Jurkat, Clone E6-1 (cell line): ENCODE measurements at regions not wholly inside any gene's neighbourhood (a gene's known extent, or its start where the extent isn't known, plus 50 kb on each side); places are given as distances from the start of the nearest gene placed in this dataset.
A peak's percentile ranks its signal among the peaks of the same experiment; 100 is the strongest.
"Not testable (repeated sequence)": the region's sequence is repeated elsewhere in the genome, so short reads cannot be mapped to it uniquely, and the experiment has no call there.

ENCODE experiments used
- DNase-seq: peaks from one replicate; pipeline ENCODE4 v3.0.0-alpha.2; 2011; ENCODE audit warnings: low read depth, low spot score
- H3K4me3 ChIP-seq: 2 replicates; pipeline ENCODE4 v1.5.1; 2011; ENCODE audit warnings: mild to moderate bottlenecking, low read length, control low read depth, moderate library complexity

DNA sequence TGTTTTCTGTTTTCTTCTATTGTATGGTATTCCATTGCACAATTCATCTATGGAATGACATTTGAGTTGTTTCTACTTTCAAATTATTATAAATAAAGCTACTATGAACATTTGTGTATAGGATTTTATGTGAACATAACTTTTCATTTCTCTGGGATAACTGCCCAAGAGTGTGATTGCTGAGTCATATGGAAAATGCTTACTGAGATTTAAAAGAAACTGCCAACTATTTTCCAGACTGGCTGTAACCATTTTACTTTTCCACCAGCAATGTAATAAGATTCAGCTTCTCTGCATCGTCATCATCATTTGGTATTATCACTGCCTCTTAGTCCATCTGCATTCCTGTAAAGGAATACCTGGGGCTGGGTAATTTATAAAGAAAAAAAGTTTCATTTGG is 779.6 kb upstream of the PRMT6 start:
- no peak overlapping the region for H3K4me3 ChIP-seq
- DNase-seq = no peak

DNA sequence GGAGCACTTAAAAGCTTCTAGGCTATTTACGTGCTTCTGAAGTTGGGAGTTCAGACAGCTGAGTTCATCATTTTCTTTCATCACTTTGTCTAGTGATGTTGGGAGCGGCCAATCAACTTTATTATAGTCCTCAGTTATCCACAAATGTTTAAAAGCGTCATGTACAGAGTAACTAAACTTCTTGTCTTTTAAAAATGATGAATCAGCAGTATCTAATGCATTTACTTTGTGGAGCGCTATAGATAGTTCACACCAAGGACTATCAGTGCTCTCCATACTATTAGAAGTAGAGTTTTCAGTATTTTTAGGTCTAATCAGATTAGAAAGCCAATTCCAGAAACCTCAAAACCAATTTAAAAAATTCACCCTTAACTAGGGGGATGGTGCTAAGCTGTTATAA is 778.7 kb upstream of the PRMT6 start:
- no peak overlapping the region for H3K4me3 ChIP-seq
- no peak for DNase-seq

DNA sequence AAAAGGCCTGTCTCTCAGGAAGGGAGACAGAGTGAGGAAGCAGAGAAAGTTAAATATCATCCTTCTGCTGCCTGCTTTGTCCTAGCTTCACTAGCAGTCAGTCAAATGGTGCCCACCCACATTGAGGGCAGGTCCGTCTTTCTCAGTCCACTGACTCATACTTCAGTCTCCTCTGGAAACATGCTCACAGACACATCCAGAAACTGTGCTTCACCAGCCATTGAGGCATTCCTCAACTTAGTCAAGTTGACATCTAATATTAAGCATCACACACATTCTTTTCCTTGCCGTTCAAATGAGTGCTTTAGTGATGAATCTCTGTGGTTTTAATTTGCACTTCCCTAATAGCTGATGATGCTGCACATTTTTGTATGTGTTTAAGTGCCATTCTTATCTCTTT is 777.8 kb upstream of the PRMT6 start:
- DNase-seq = no peak
- H3K4me3 ChIP-seq = no peak overlapping the region

DNA sequence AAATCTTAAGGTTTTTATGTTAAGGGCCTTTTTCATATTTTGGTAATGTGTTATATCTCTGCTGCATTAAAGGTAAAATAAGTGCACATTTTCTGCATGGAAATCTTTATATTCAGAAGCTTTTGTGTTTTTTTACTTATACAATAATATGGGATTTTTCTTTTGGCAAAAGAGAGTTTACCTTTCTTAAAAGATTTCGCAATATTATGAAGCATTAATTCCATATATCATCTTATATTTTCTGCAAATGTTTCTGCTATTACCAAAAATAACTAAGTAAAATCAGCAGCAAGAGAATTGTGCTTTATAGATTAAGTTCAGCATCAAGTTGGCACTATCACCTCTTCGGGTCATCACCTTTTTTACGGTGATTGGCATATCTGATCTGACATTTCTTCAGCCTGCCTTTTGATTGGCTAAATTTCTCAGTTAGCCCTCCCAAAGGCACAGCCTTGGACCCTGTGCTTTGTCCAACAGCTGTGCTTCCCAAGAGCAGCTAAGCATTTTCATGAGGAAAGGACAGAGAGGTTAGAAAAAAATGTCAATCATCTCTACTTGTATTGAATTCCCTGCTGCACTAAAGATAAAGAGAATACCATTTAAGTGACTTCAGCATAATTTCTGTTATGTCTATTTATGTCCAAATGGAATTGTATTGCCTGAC is 767.1 kb upstream of the PRMT6 start:
- DNase-seq = no peak
- no peak overlapping the region for H3K4me3 ChIP-seq

DNA sequence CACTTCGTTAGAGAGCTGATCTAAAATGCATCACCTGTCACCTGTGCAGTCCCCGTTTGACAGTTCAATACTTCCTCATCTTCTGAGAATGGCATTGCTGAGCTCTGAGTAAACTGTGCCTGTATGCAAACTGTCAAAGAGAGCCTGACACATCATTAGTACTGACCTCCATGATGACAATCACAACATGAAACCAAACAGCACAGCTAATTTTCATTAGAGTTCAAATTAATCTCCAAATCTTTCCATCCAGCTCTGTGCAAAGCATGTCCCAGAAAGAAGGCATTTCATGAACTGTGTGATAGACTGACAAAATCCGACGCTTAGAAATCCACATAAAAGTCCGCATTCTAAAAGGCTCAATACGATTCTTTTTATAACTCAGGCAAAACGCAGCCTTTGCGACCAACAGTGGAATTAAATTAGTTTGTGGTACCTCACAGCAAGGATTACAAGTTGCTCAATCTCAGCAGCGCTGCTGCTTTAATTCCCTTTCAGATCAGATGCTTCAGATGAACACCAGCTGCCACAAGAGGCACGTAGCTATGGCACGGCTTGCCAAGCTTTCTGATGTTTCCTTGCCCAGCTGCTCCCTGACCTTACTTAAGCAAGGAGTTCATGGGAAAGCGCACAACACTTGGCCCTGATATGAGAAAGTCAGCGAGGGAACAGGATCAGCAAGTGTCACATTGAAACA is 765.5 kb upstream of the PRMT6 start:
- no peak overlapping the region for H3K4me3 ChIP-seq
- no peak for DNase-seq

GRCh38 chr1:106292130-106292529 is 764.3 kb upstream of the PRMT6 start:
- DNase-seq = no peak
- no peak overlapping the region for H3K4me3 ChIP-seq

GRCh38 chr1:106296431-106296830 is 760.0 kb upstream of the PRMT6 start:
- no peak for DNase-seq
- H3K4me3 ChIP-seq = no peak overlapping the region

GRCh38 chr1:106304106-106304505 is 752.4 kb upstream of the PRMT6 start:
- no peak overlapping the region for H3K4me3 ChIP-seq
- DNase-seq = no peak

DNA sequence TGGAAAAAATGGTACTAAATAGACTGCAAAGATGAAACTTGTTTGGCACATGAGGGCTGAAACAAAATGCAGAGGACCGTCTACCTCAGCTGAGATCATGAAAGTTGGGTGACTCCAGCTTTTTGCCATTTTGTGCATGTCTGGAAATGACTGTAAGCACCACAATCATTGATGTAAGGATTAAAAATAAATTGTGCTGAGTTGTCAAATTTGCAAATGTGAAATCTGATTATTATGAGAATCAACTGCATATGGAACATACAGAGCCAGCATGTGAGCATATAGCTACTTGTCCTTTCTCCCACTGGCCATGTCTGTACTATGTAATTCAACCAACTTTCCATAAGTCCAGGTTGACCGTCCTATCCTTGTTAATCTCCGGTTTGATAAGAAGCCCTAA is 736.9 kb upstream of the PRMT6 start:
- H3K4me3 ChIP-seq = no peak overlapping the region
- DNase-seq = no peak

DNA sequence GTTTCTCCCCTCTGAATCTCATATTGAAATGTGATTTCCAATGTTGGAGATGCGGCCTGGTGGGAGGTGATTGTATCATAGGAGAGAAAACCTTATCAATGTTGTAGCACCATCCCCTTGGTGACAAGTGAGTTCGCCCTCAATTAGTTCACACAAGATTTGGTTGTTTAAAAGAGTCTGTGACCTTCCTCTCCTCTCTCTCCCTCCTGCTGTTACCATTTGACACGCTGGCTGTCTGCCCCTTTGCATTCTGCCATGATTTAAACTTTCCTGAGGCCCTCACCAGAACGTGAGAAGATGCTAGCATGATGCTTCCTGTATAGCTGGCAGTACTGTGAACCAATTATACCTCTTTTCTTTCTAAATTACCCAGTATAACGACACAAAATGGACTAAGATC is 730.9 kb upstream of the PRMT6 start:
- no peak overlapping the region for H3K4me3 ChIP-seq
- no peak for DNase-seq

- no peak for DNase-seq
- no peak overlapping the region for H3K4me3 ChIP-seq
Observed at GRCh38 chr1:106344494-106344893, 712.0 kb upstream of the PRMT6 start.

DNA sequence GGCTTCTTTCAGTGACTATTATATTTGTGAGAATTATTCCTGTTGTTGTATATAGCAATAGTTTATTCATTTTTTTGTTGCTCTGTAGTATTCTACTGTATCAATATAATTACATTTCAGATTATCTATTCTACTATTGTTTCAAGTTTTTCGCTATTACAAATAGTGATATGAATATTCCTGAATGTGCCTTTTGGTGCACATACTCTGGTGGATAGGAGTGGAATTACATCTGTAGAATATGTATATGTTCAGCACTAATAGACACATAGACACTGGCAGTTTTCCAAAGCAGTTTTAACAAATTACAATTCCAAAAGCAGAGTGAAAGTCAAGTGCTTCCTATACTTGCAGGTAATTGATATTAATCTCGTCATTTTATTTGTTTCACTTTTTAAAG is 696.2 kb upstream of the PRMT6 start:
- no peak overlapping the region for H3K4me3 ChIP-seq
- peak; percentile 8 for DNase-seq

DNA sequence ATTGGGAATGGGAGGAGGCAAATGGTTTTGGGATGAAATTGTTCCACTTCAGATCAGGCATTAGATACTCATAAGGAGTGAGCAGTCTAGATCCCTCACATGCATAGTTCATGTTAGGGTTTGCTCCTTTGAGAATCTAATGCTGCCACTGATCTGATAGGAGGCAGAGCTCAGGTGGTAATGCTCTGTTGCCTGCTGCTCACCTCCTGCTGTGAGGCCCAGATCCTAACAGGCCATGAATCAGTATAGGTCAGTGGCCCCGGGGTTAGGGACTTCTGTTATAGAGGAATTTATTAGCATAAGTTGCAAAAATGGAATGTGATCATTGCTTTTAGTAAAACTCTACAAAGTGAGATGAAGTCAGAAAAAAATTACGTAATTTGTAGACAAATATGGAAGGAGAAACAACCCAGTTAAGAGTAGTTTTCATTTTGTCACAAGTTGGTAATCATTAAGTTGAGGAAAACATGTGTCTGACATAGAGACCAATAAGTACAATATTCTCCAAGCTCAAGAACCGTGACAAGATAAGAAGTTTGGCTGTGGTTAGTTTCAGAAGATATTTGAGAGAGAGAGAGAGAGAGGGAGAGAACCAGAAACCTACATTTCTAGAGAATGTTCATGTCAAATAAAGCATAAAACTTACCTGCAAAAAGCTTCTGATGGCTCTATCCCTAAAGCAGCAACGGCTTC is 689.7 kb upstream of the PRMT6 start:
- no peak overlapping the region for H3K4me3 ChIP-seq
- no peak for DNase-seq

DNA sequence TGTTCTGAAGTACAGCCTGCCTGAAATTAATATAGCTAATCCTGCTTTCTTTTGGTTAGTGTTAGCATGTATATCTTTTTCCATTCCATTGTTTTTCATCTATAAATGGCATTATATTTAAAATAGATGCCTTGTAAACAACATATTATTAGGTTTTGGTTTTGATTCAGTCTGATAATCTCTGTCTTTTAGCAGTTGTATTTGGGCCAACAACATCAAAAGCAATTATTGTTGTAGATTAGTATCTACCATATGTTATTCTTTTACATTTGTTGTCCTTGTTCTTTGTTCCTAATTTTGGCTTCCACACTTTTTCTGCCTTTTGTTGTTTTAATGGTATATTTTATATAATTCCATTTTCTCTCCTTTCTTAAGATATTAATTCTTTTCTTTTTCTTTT is 678.2 kb upstream of the PRMT6 start:
- DNase-seq = no peak
- no peak overlapping the region for H3K4me3 ChIP-seq

DNA sequence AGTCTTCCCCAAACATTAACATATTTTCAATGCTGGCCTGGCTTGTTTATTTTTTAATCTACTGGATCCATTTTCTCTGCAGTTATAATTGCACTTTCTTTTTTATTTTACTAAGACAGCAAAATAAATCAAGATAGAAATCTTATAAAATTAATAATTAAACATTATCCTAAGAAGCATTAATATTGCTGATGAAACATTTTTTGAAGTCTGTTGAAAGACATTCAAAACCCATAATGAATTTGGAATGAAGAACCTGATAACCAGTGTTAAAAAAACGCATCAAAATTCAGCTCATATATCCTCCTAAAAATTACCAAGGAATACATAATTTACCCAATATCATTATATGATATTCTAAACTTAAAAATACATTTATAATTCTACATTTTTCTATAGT is 675.7 kb upstream of the PRMT6 start:
- no peak overlapping the region for H3K4me3 ChIP-seq
- no peak for DNase-seq

DNA sequence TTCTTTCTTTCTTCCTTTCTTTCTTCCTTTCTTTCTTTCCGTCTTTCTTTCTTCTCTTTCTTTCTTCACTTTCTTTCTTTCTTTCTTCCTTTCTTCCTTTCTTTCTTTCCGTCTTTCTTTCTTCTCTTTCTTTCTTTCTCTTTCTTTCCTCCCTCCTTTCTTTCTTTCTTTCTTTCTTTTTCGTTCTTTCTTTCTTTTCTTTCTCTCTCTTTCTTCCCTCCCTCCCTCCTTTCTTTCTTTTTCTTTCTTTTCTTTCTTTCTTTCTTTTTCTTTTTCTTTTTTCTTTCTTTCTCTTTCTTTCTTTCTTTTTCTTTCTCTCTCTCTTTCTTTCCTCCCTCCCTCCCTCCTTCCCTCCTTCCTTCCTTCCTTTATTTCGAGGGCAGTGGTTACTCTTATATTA is 667.3 kb upstream of the PRMT6 start:
- not testable (repeated sequence) for DNase-seq, H3K4me3 ChIP-seq

GRCh38 chr1:106393046-106393445 is 663.4 kb upstream of the PRMT6 start:
- DNase-seq = no peak
- no peak overlapping the region for H3K4me3 ChIP-seq

GRCh38 chr1:106396020-106396419 is 660.5 kb upstream of the PRMT6 start:
- no peak overlapping the region for H3K4me3 ChIP-seq
- no peak for DNase-seq

DNA sequence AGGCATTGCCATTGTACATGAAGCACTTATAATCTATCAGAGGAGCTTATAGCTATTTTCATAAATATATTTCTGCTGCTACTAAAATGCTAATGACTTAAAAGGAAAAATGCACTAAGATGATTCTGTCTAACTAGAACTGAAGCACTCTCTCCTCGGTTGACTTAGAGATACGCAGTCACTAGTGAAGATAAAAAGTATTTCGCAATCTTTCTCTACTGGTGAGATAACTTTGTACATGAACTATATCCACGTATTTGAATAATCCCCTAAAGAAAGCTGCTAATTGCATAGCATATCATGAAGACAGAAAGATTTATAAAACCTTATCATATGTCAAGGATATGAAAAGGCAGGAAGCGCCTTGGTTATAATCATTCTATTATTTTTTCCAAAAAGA is 658.1 kb upstream of the PRMT6 start:
- no peak overlapping the region for H3K4me3 ChIP-seq
- no peak for DNase-seq

DNA sequence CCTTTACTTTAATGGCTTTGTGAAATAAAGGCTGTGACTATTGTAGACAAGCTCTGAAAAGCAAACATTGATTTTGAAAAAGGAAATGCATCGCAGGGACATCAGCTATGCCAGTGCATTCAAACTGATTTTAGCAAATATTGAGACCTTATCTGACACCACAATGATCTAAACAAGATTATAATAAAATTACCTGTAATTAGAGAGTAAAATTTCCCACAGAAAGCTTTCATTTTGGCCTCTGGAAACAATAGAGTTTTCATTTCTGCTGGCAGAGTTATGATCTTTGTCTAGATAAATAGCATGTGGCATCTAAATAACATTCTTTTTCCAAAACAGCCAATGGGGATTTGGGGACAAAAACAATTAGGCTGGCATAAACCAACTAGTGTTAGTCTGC is 650.4 kb upstream of the PRMT6 start:
- DNase-seq = no peak
- no peak overlapping the region for H3K4me3 ChIP-seq

DNA sequence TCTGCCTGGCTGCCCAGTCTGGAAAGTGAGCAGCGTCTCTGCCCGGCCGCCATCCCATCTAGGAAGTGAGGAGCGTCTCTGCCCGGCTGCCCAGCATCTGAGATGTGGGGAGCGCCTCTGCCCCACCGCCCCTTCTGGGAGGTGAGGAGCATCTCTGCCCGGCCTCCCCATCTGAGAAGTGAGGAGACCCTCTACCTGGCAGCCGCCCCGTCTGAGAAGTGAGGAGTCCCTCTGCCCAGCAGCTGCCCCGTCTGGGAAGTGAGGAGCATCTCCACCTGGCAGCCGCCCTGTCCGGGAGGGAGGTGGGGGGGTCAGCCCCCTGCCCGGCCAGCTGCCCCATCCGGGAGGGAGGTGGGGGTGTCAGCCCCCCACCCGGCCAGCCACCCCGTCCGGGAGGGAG is 644.2 kb upstream of the PRMT6 start:
- not testable (repeated sequence) for H3K4me3 ChIP-seq, DNase-seq
